ENCODE measurements at regions not wholly inside any gene's neighbourhood (a gene's known extent, or its start where the extent isn't known, plus 50 kb on each side); places are given as distances from the start of the nearest gene placed in this dataset.

DNA sequence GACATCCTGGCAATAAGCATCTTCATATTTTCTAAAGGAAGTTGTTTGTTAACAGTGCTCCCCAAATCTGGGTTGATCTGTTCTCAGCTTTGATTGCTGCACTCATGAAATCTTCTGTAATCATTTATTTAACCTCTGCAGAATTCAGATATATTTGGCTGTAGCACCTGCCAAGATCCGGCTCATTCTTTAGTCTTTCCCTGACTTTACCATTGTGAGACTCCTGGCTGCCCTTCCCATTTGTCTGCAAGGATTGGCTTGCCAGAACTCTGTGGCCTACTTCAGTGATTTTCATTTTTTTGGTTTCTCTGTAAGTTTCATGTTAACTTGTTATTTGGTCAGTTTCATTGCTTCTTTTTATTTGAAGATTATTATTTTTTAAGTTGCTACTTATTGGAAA lies 191.2 kb upstream of the PLXNC1 start:
- TF ChIP-seq POLR2A (IDR thresholded peaks at IDR 0.05; ENCODE audit: extremely low read depth, insufficient read length) = no peak
- TF ChIP-seq, protein P1, sequence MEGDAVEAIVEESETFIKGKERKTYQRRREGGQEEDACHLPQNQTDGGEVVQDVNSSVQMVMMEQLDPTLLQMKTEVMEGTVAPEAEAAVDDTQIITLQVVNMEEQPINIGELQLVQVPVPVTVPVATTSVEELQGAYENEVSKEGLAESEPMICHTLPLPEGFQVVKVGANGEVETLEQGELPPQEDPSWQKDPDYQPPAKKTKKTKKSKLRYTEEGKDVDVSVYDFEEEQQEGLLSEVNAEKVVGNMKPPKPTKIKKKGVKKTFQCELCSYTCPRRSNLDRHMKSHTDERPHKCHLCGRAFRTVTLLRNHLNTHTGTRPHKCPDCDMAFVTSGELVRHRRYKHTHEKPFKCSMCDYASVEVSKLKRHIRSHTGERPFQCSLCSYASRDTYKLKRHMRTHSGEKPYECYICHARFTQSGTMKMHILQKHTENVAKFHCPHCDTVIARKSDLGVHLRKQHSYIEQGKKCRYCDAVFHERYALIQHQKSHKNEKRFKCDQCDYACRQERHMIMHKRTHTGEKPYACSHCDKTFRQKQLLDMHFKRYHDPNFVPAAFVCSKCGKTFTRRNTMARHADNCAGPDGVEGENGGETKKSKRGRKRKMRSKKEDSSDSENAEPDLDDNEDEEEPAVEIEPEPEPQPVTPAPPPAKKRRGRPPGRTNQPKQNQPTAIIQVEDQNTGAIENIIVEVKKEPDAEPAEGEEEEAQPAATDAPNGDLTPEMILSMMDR (IDR thresholded peaks at IDR 0.05; ENCODE audit: low read depth, low read length) = no peak
- no peak for TF ChIP-seq MYC (IDR thresholded peaks at IDR 0.05; ENCODE audit: low read depth, low read length)

Data from NB4 (cell line).